Gastrocnemius medialis (tissue), 4 donors: ENCODE measurements at regions not wholly inside any gene's neighbourhood (a gene's known extent, or its start where the extent isn't known, plus 50 kb on each side); places are given as distances from the start of the nearest gene placed in this dataset.

Experiments
- ATAC-seq, 2 donors: fragments of 150-250 bp; one replicate each; pipeline ENCODE4 v1.9.1; 2016
- DNase-seq, 2 donors: peaks; one replicate each; pipeline ENCODE4 v3.0.0-alpha.2; 2019
- H3K27ac ChIP-seq, 4 donors: fragments of 200-600 bp; sonication (generic); 1 replicate in 1 of 4; 2 replicates in 3 of 4; pipeline ENCODE4 v1.5.1; 2016 to 2018; ENCODE audit warnings: mild to moderate bottlenecking in 2 of 4, moderate library complexity in 1 of 4
- H3K27me3 ChIP-seq, 3 donors: fragments of 200-600 bp; sonication (generic) in 2 of 3; 1 replicate in 1 of 3; 2 replicates in 2 of 3; pipeline versions ENCODE4 v1.5.1 to v1.6.0; 2016 to 2019; ENCODE audit warnings: mild to moderate bottlenecking in 1 of 3, moderate library complexity in 1 of 3
- H3K36me3 ChIP-seq, 2 donors: fragments of 200-600 bp; sonication (generic) in 1 of 2; one replicate each; pipeline ENCODE4 v1.5.1; 2017 to 2018
- H3K4me1 ChIP-seq, 2 donors: fragments of 200-600 bp; sonication (generic) in 1 of 2; one replicate each; pipeline ENCODE4 v1.5.1; 2016 to 2017; ENCODE audit warnings: mild to moderate bottlenecking in 2 of 2
- H3K4me3 ChIP-seq, 4 donors: fragments of 200-600 bp; sonication (generic) in 3 of 4; 1 replicate in 1 of 4; 2 replicates in 3 of 4; pipeline ENCODE4 v1.5.1; 2016 to 2019; ENCODE audit warnings: mild to moderate bottlenecking in 2 of 4
- H3K9me3 ChIP-seq, 3 donors: fragments of 200-600 bp; sonication (generic) in 2 of 3; 1 replicate in 1 of 3; 2 replicates in 2 of 3; pipeline ENCODE4 v1.5.1; 2016 to 2019
- CTCF ChIP-seq, 5 experiments: fragments of 450-650 bp in 3 of 5; fragments of 200-600 bp in 2 of 5; sonication (generic) in 2 of 5; IDR thresholded peaks in 4 of 5; conservative IDR thresholded peaks in 1 of 5; 1 replicate in 4 of 5; 2 replicates in 1 of 5; pipeline ENCODE4 v1.5.1; 2016 to 2019; ENCODE audit warnings: antibody characterized with exemption in 5 of 5, mild to moderate bottlenecking in 3 of 5, moderate library complexity in 3 of 5
- POLR2A ChIP-seq, 2 donors: fragments of 450-650 bp; IDR thresholded peaks; one replicate each; pipeline ENCODE4 v1.6.1; 2017; ENCODE audit warnings: antibody characterized with exemption in 2 of 2, mild to moderate bottlenecking in 2 of 2, moderate library complexity in 2 of 2
- in situ Hi-C, 4 donors: fragments of 200-750 bp; cut with MboI; loops; one replicate each; pipeline versions ENCODE4 v1.15.0 to v1.8.0; 2017; ENCODE audit warnings: low sequenced_read_pairs in 4 of 4
- intact Hi-C: fragments of 100-400 bp; cut with DNase I; formaldehyde crosslinking; loops from one replicate; pipeline ENCODE4 v1.15.1; 2023; ENCODE audit warnings: low total_unique reads

- no peaks in the 10 kb centered on the region for H3K36me3 ChIP-seq
- in situ Hi-C loops = no loop called here
- H3K9me3 ChIP-seq = no peaks in the 10 kb centered on the region
- H3K27me3 ChIP-seq = no peaks in the 10 kb centered on the region
- no peak overlapping the region for H3K4me3 ChIP-seq
- ATAC-seq (no peak), DNase-seq (no peak)
- no peak overlapping the region for H3K27ac ChIP-seq
- no peaks in the 10 kb centered on the region for H3K4me1 ChIP-seq
- intact Hi-C loops = no loop called here
- TF ChIP-seq POLR2A (IDR thresholded peaks at IDR 0.05) (no peak), CTCF (IDR thresholded peaks at IDR 0.05 in 4 of 5, conservative IDR thresholded peaks at IDR 0.05 in 1 of 5) (no peak)
These were observed 315.0 kb upstream of the CAMK1G start for GRCh38 chr1:209268479-209268878.

- intact Hi-C loops = no loop called here
These were observed 307.2 kb upstream of the CAMK1G start for GRCh38 chr1:209276321-209276720.

GRCh38 chr1:209277662-209278061 lies 305.9 kb upstream of the CAMK1G start:
- Histone ChIP-seq H3K9me3 (no peaks in the 10 kb centered on the region), H3K4me3 (no peak overlapping the region), H3K27me3 (no peaks in the 10 kb centered on the region), H3K36me3 (no peaks in the 10 kb centered on the region), H3K4me1 (no peaks in the 10 kb centered on the region), H3K27ac (no peak overlapping the region)
- intact Hi-C loops (no loop called here), in situ Hi-C loops (no loop called here)
- ATAC-seq = no peak
- TF ChIP-seq POLR2A (IDR thresholded peaks at IDR 0.05) (no peak), CTCF (IDR thresholded peaks at IDR 0.05 in 4 of 5, conservative IDR thresholded peaks at IDR 0.05 in 1 of 5) (no peak)
- DNase-seq = no peak

More at GRCh38 chr1:209276321-209276720, 307.2 kb upstream of the CAMK1G start:
- Histone ChIP-seq H3K4me3 (no peak overlapping the region), H3K27me3 (no peaks in the 10 kb centered on the region), H3K4me1 (no peaks in the 10 kb centered on the region), H3K36me3 (no peaks in the 10 kb centered on the region), H3K9me3 (no peaks in the 10 kb centered on the region), H3K27ac (no peak overlapping the region)
- DNase-seq (no peak), ATAC-seq (no peak)
- TF ChIP-seq CTCF (IDR thresholded peaks at IDR 0.05 in 4 of 5, conservative IDR thresholded peaks at IDR 0.05 in 1 of 5) = no peak
- no peak for TF ChIP-seq POLR2A (IDR thresholded peaks at IDR 0.05)
- in situ Hi-C loops = no loop called here

GRCh38 chr1:209291715-209292114 lies 291.8 kb upstream of the CAMK1G start:
- Histone ChIP-seq H3K27ac (no peak overlapping the region), H3K4me3 (no peak overlapping the region), H3K36me3 (no peaks in the 10 kb centered on the region), H3K27me3 (no peaks in the 10 kb centered on the region), H3K4me1 (no peaks in the 10 kb centered on the region), H3K9me3 (no peaks in the 10 kb centered on the region)
- TF ChIP-seq CTCF (IDR thresholded peaks at IDR 0.05 in 4 of 5, conservative IDR thresholded peaks at IDR 0.05 in 1 of 5) (no peak), POLR2A (IDR thresholded peaks at IDR 0.05) (no peak)
- in situ Hi-C loops (no loop called here), intact Hi-C loops (no loop called here)
- no peak for DNase-seq
- no peak for ATAC-seq
